HG03378 (cell line): ENCODE measurements at regions not wholly inside any gene's neighbourhood (a gene's known extent, or its start where the extent isn't known, plus 50 kb on each side); places are given as distances from the start of the nearest gene placed in this dataset.
"Not testable (repeated sequence)": the region's sequence is repeated elsewhere in the genome, so short reads cannot be mapped to it uniquely, and the experiment has no call there.

Experiments
- ATAC-seq: cut with Tn5 transposase; IDR thresholded peaks from one replicate; pipeline ENCODE4 v1.9.1; 2021; ENCODE audit warnings: mild to moderate bottlenecking, moderate library complexity; ENCODE audit not compliant: unreplicated experiment

GRCh38 chr12:41684997-41685396, 459.7 kb downstream of the GXYLT1 start:
- no peak for ATAC-seq

- ATAC-seq = no peak
These were observed 461.0 kb downstream of the GXYLT1 start for GRCh38 chr12:41683513-41684240.

DNA sequence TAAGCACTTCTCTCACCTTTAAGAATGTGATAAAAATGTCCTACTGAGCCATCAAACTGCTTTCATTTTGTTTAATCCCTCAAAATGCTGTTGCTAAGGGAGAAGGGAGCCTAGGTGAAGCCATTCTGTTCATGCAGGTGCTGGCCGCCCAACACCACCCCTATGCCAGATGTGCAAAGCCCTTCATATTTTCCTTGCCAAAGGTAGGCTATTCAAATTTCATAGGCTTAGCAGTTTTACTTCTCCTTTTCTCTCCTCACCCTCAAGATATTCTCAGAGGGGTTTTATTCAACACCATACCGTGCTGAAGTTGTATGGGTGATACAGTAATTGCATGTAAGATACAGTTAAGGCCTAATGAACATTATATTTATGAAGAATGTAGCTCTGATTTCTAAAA, 461.7 kb downstream of the GXYLT1 start:
- ATAC-seq = no peak

- no peak for ATAC-seq
These were observed 462.8 kb downstream of the GXYLT1 start for GRCh38 chr12:41681898-41682297.

DNA sequence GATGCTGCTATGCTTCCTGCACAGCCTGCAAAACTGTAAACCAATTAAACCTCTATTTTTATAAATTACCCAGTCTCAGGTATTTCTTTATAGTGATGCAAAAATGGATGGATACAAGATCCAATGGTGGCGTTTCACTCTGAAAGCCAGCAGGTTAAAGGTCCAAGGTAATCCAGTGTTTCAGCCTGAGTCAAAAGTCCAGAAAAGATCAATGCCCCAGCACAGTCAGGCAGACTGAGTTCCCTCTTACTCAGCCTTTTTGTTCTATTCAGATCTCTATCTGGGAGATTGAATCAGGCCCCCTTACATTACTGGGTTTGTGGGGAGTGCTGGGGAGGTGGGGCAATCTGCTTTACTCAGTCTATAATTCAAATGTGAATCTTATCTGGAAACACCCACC, 464.5 kb downstream of the GXYLT1 start:
- no peak for ATAC-seq

GRCh38 chr12:41663598-41664265, 475.6 kb downstream of the PDZRN4 start:
- ATAC-seq = no peak

DNA sequence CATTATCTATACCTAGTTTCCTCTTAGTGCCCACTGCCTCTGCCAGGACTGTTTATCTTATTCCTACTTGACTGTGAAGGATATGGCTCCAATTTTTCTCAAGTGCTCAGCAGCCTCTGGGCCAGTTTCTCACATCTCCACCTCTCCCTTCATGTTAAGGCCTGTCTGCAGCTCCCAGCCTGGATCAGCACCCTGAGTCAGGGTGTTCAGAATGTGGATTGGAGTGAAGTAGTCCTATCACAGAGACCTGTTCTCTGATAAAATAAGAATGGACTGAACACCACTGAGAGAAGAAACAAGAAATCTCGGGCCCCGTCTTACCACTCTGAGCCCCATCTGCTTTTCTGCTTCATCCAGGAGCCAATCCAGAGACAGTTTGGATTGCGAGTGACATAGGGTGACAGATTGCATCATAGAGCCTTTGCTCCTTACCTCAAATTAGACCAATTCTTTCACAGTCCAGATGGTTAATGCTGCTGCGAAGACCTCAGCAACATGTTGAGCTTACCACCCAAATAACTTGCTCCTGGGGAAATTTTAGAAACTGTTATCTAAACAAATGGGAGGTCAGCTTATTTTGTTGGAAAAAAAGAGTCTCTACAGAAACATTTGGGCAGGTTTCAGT, 473.1 kb downstream of the PDZRN4 start:
- ATAC-seq = no peak

- no peak for ATAC-seq
These were observed 468.3 kb downstream of the PDZRN4 start for GRCh38 chr12:41656454-41656853.

DNA sequence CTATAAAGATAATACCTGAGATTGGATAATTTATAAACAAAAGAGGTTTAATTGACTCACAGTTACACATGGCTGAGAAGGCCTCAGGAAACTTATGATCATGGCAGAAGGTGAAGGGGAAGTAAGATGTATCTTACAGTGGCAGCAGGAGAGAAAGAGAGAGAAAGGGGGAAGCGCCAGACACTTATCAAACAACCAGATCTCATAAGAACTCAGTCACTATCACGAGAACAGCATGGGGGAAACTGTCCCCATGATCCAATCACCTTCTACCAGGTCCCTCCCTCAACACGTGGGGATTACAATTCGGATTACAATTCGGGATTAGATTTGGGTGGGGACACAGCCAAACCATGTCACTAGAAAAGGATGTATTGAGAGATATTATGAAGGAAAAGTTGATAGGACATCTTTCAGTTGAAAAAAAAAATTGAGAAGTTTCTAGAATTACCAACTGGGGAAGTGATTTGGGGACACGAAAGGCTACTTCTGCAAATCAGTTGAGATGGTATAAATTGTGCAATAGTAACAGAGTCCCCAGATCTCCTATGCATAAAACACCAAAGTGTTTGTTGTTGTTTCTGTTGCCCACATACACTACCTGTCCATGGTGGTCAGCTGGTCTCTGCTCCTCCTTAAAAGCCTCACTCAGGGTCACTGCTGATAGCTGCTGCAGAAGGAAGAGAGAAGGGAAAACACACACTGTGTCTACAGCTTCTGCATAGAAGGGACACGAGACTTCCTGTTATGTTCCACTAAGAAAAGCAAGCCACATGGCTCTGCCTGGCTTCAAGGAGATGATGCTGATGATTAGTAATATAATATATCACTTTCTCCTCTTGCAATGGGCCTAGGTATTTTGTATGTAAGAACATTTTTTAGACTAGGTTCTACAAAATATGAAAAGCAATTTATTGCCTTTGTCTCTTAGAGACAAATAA, 465.5 kb downstream of the PDZRN4 start:
- ATAC-seq = no peak

DNA sequence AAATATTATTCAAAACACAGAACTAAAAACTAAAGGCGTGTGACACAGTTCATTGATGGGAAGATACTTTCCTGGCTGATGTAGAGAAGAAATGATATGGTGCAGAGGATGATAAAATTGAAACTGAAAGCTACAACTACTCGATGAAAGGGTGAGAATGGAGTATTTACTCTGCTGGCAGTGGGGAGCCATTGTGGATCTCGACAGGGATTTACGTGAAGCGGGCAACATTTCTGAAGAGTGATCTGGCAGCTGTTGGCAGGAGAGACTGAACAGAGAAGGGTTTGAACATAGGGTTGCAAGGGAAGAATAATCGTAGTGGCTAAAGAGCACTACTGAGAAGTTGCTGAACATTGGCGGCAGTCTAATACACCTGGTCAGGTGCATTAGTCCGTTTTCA, 464.9 kb downstream of the PDZRN4 start:
- no peak for ATAC-seq

DNA sequence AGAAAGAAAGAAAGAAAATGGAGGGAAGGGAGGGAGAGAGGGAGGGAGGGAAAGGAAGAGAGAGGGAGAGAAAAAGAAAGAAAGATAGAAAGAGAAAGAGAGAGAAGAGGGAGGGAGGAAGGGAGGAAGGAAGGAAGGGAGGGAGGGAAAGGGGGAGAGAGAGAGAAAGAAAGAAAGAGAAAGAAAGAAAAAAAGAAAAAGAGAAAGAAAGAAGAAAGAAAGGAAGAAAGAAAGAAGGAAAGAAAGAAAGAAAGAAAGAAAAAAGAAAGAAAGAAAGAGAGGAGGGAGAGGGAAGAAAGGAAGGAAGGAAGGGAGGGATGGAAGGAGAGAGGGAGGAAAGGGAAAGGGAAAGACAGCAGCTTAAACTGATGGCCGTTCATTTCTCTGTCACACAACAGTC, 457.5 kb downstream of the PDZRN4 start:
- no peak for ATAC-seq

DNA sequence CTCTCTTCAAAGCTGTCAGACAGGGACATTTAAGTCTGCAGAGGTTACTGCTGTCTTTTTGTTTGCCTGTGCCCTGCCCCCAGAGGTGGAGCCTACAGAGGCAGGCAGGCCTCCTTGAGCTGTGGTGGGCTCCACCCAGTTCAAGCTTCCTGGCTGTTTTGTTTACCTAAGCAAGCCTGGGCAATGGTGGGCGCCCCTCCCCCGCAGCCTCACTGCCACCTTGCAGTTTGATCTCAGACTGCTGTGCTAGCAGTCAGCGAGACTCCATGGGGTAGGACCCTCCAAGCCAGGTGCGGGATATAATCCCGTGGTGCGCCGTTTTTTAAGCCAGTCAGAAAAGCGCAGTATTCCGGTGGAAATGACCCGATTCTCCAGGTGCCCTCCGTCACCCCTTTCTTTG, 454.7 kb downstream of the PDZRN4 start:
- ATAC-seq = not testable (repeated sequence)

- no peak for ATAC-seq
These were observed 448.5 kb downstream of the PDZRN4 start for GRCh38 chr12:41636653-41637052.

DNA sequence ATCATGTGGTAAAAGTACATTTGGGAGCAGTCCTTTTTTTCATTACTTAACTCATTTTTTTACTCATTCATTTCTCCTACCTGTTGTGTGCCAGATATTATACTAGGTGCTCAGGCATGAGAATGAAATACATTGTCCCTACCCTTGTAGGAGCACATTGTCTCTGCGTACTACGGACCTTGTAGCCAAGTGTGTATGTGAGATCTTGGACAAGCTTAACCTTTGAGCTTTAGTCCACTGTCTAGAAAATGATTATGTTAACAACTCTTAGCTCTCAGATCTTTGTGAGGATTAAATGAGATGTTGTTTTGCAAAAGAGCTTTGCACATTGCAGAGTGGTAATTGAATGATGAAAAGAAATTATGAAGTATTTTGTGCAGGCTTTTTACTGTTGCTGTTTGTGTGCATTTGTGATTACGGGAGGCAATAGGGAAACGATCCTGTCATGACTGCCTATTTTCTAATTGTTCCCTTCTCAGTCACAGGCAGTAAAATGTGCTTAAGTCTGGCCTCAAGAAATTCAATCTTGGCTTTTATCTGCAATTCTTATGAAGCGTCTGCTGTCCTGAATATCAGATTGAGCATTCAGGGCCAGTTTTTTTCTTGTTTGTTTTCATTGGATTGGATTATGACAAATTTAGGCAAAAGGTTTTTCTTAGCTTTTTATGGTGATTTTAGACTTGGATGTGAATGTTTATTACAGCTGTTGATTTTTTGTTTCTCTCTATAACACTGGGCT, 447.7 kb downstream of the PDZRN4 start:
- no peak for ATAC-seq

DNA sequence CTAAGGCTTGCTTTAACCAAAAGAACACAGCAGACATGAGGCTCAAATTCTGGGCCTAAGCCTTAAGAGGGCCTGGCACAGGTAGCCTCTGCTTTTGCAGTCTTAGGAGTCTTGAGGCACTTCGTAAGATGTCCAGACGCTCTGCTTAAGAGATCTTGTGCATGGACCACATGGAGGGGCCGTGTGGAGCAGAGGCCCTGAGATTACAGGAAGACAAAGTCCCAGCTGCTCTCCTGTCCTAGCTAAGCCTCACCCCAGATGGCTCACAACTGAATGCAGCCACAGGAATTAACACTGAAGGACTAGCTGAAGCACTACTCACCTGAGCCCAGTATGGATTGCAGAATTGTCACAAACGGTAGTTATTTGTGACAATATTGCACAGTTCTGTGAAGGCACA, 446.0 kb downstream of the PDZRN4 start:
- ATAC-seq = no peak

DNA sequence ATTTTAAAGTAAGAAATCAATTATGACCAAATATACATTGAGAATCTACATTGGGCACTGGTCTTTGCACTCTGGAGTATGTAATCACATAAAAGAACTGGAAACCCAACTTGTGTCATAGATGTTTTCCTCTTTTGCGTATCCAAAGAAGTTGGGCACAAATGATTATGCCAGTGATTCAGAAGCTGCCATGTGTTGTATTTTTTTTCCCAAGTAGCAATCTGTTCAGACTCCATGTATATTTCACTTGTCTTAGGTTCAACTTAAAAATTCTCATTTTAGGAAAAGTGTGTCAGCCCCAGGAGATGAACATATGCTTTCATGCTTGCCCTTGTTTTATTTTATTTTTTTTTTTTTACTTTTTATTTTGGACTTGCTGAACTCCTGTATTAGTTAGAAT, 441.5 kb downstream of the PDZRN4 start:
- no peak for ATAC-seq

- ATAC-seq = no peak
These were observed 439.4 kb downstream of the PDZRN4 start for GRCh38 chr12:41627476-41627875.

- no peak for ATAC-seq
These were observed 436.5 kb downstream of the PDZRN4 start for GRCh38 chr12:41624571-41624970.
